Fibroblast of mammary gland (primary cell): ENCODE measurements at regions not wholly inside any gene's neighbourhood (a gene's known extent, or its start where the extent isn't known, plus 50 kb on each side); places are given as distances from the start of the nearest gene placed in this dataset.

Experiments
- DNase-seq: peaks from one replicate; pipeline ENCODE4 v3.0.0-alpha.2; 2010; ENCODE audit warnings: low read depth
- H3K4me3 ChIP-seq: 2 replicates; pipeline ENCODE4 v1.5.1; 2011; ENCODE audit warnings: low read depth, mild to moderate bottlenecking, low read length, moderate library complexity; ENCODE audit not compliant: control insufficient read depth
- TF ChIP-seq, protein P1 (sequence below): conservative IDR thresholded peaks from 2 replicates; pipeline ENCODE4 v1.5.1; 2011; ENCODE audit warnings: low read depth, low read length, inconsistent platforms; ENCODE audit not compliant: control insufficient read depth, insufficient read depth

DNA sequence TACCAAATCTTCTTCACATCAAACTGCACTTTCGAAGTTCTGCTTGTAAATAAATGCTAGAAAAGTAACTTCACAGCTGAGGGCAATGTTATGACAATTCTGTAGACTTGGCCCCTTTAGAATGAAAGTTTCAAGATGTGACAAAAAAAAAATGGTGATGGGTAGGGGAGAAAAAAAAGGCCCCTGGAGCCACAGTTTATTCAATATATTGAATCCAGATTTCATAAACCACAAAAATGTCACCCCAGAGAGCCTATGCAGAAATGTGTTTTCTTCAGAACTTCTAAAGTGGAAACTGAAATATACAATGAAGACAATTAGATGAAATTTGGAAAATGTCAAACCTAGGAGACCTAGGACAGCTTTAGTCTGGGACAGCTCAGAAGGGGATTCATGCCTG lies 143.1 kb downstream of the EDN3 start:
- TF ChIP-seq, protein P1, sequence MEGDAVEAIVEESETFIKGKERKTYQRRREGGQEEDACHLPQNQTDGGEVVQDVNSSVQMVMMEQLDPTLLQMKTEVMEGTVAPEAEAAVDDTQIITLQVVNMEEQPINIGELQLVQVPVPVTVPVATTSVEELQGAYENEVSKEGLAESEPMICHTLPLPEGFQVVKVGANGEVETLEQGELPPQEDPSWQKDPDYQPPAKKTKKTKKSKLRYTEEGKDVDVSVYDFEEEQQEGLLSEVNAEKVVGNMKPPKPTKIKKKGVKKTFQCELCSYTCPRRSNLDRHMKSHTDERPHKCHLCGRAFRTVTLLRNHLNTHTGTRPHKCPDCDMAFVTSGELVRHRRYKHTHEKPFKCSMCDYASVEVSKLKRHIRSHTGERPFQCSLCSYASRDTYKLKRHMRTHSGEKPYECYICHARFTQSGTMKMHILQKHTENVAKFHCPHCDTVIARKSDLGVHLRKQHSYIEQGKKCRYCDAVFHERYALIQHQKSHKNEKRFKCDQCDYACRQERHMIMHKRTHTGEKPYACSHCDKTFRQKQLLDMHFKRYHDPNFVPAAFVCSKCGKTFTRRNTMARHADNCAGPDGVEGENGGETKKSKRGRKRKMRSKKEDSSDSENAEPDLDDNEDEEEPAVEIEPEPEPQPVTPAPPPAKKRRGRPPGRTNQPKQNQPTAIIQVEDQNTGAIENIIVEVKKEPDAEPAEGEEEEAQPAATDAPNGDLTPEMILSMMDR, result no peak
- H3K4me3 ChIP-seq, result no peak overlapping the region
- DNase-seq, result no peak

DNA sequence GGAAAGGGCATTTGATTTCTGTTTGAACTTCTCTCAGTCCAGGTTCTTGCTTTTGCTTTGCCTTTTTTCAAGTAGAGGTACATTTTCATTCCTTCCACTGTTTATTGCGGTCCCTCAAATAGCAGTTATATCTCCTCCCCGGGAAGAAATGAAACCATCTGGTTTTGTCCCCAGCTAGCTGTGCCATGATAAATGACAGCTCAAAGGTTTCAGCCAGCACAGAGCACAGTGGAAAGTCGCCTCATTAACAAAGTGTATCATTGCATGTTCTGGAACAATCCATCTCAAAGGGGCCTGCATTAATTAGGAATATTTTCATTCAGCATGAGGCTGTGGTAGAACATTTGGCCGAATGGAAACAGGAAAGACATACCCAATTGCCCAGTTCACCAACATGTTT lies 146.0 kb downstream of the EDN3 start:
- H3K4me3 ChIP-seq, result no peak overlapping the region
- TF ChIP-seq, protein P1, result no peak
- DNase-seq, result no peak

DNA sequence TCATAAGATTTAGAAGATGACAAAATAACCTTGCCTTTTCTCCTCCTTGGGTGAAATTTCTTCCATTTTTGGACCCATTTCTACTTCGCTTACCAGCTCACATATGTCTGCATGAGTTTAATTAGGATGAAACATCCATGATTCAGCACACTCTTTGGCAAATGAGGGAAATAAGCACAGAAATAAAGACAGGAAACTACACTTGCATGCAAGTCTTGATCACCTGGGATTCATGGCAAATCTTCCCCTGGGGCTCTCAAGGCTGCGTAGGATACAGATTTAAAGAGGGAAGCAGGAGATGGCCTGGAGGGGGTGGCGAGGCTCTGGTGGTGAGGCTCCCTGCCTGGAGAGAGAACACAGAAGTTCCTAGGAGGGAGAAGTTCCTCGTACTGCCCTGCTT lies 147.8 kb downstream of the EDN3 start:
- no peak overlapping the region for H3K4me3 ChIP-seq
- DNase-seq, result no peak
- TF ChIP-seq, protein P1, result no peak

DNA sequence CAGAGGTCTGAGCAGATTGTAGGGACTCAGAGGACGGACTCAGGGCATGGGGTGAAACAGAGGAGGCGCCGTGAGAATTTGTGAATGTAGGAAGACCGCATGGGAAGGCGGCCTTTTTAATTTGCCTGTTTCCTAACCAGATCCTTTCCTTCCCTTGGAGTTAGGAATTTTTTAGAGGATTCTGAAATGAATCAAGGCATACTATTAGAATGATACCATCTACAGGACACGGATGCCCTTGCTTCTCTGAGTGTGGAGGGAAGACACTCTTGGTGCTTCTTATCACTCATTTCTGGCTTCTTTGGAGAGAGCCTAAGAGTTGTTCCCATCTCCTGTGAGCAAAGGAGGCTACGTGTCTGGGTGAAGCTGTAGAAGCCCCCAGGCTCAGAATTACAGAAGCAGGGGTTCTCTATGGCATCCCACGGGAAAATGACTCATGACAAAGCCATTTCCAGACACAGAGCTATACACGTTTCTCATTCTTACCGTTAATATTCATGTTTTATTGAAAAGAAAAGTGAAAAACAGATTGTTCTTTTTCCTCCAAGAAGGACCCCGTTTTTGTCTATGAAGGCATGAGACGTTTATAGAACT lies 148.5 kb downstream of the EDN3 start:
- no peak for DNase-seq
- TF ChIP-seq, protein P1, result no peak
- no peak overlapping the region for H3K4me3 ChIP-seq

DNA sequence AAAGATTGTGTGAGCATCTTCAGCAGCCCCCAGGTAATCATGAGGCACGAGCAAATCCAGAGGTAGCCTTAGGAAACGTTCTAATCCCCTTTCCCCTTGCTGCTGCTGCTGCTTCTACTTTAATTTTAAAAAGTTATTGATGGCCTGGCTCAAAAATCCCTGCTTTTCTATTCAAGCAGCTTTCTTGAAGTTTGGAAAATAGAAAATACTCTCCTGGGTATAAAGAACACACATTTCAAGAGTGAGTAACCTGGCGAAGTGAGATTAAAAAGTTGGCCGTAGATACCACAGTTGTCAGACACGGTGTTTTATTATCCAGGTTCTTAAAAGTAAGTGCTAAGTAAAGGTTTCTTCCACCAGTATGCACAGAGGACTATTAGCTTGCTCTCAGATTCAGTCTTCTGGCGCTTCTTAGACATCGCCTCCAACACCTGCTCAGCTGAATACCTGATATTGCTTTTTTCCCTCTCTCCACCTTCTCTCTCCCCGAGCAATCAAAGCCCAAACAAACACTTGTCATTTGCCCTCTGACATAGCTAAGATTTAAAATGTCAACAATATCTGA lies 150.7 kb downstream of the EDN3 start:
- TF ChIP-seq, protein P1, result no peak
- DNase-seq, result no peak
- no peak overlapping the region for H3K4me3 ChIP-seq

DNA sequence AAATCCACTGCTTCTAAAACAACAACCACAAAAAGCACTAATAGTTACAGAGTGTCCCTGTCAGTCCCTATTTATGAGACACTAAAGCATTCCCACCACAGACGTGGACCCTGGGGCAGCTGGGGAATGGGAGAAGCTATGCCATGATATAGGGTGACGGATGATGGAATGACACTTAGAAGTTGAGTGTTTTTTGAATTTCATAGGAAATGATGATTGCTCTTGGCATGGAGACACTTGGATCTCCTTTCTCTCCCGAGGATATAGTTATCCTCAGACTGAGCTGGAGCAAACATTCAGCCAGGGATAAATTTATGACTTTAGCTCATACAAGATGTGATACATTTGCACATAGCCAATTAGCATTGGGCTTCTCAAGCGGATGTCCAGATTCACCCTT lies 151.2 kb downstream of the EDN3 start:
- H3K4me3 ChIP-seq, result no peak overlapping the region

More for the DNA sequence above, 151.2 kb downstream of the EDN3 start:
- no peak for DNase-seq
- TF ChIP-seq, protein P1, result no peak
